Fibroblast of skin of back (primary cell): ENCODE measurements at regions not wholly inside any gene's neighbourhood (a gene's known extent, or its start where the extent isn't known, plus 50 kb on each side); places are given as distances from the start of the nearest gene placed in this dataset.

Experiments used
- DNase-seq: peaks from one replicate; pipeline ENCODE4 v3.0.0-alpha.2; 2013

- peak; percentile 85 for DNase-seq
Observed at GRCh38 chr3:103381296-103382079, 946.7 kb downstream of the ZPLD1 start.

GRCh38 chr3:103385961-103386656 is 951.3 kb downstream of the ZPLD1 start:
- DNase-seq = no peak

- DNase-seq = peak; percentile 82
Observed at GRCh38 chr3:103388214-103388613, 953.4 kb downstream of the ZPLD1 start.

- DNase-seq = no peak
Observed at GRCh38 chr3:103389356-103389755, 954.5 kb downstream of the ZPLD1 start.

GRCh38 chr3:103393395-103394186 is 958.8 kb downstream of the ZPLD1 start:
- peak; percentile 82 for DNase-seq

GRCh38 chr3:103403191-103403590 is 968.4 kb downstream of the ZPLD1 start:
- no peak for DNase-seq

GRCh38 chr3:103406320-103406850 is 971.6 kb downstream of the ZPLD1 start:
- no peak for DNase-seq

- DNase-seq = no peak
Observed at GRCh38 chr3:103410231-103410630, 975.4 kb downstream of the ZPLD1 start.

- DNase-seq = no peak
Observed at GRCh38 chr3:103421460-103421859, 986.6 kb downstream of the ZPLD1 start.

- no peak for DNase-seq
Observed at GRCh38 chr3:103437883-103438282, 1003.1 kb downstream of the ZPLD1 start.

GRCh38 chr3:103440539-103441203 is 1005.9 kb downstream of the ZPLD1 start:
- DNase-seq = peak; percentile 16

GRCh38 chr3:103446953-103447629 is 1012.3 kb downstream of the ZPLD1 start:
- DNase-seq = no peak

GRCh38 chr3:103453152-103453551 is 1018.3 kb downstream of the ZPLD1 start:
- no peak for DNase-seq

GRCh38 chr3:103459815-103460214 is 1025.0 kb downstream of the ZPLD1 start:
- no peak for DNase-seq

- DNase-seq = no peak
Observed at GRCh38 chr3:103470498-103470897, 1035.7 kb downstream of the ZPLD1 start.

GRCh38 chr3:103494011-103494410 is 1059.2 kb downstream of the ZPLD1 start:
- DNase-seq = peak; percentile 78

GRCh38 chr3:103494512-103494911 is 1059.7 kb downstream of the ZPLD1 start:
- DNase-seq = no peak

GRCh38 chr3:103495186-103495585 is 1060.4 kb downstream of the ZPLD1 start:
- DNase-seq = no peak

GRCh38 chr3:103499132-103499900 is 1064.5 kb downstream of the ZPLD1 start:
- DNase-seq = peak; percentile 95

- peak; percentile 46 for DNase-seq
Observed at GRCh38 chr3:103499967-103500366, 1065.2 kb downstream of the ZPLD1 start.

- no peak for DNase-seq
Observed at GRCh38 chr3:103510760-103511159, 1075.9 kb downstream of the ZPLD1 start.
